Upper lobe of left lung (tissue), 6 donors: ENCODE measurements at regions not wholly inside any gene's neighbourhood (a gene's known extent, or its start where the extent isn't known, plus 50 kb on each side); places are given as distances from the start of the nearest gene placed in this dataset.

Experiments used
- ATAC-seq, 2 donors: fragments of 200-7000 bp; cut with Tn5 transposase; one replicate each; pipeline ENCODE4 v1.9.1; 2022; ENCODE audit warnings: mild to moderate bottlenecking in 2 of 2, moderate library complexity in 2 of 2; ENCODE audit not compliant: low FRiP score in 2 of 2
- DNase-seq, 2 donors: peaks; one replicate each; pipeline ENCODE4 v3.0.0-alpha.2; 2019 to 2020
- H3K27ac ChIP-seq, 4 donors: fragments of 200-600 bp; sonication (generic); one replicate each; pipeline ENCODE4 v1.5.1; 2016 to 2019
- H3K27me3 ChIP-seq, 4 donors: fragments of 200-600 bp; sonication (generic); one replicate each; pipeline ENCODE4 v1.5.1; 2017 to 2019
- H3K36me3 ChIP-seq, 4 donors: fragments of 200-600 bp; sonication (generic); one replicate each; pipeline ENCODE4 v1.5.1; 2016 to 2019
- H3K4me1 ChIP-seq, 4 donors: fragments of 200-600 bp; sonication (generic); one replicate each; pipeline ENCODE4 v1.5.1; 2018 to 2019
- H3K4me3 ChIP-seq, 4 donors: fragments of 200-600 bp; sonication (generic); one replicate each; pipeline ENCODE4 v1.5.1; 2017 to 2019; ENCODE audit warnings: mild to moderate bottlenecking in 2 of 4, moderate library complexity in 1 of 4
- H3K9me3 ChIP-seq, 4 donors: fragments of 200-600 bp; sonication (generic); one replicate each; pipeline ENCODE4 v1.5.1; 2018 to 2019
- CTCF ChIP-seq, 6 experiments: fragments of 450-650 bp in 4 of 6; fragments of 200-600 bp in 2 of 6; sonication (generic) in 2 of 6; IDR thresholded peaks; one replicate each; pipeline ENCODE4 v1.5.1; 2016 to 2019; ENCODE audit warnings: antibody characterized with exemption in 6 of 6
- EP300 ChIP-seq, 4 donors: sonication (generic); formaldehyde crosslinking; IDR thresholded peaks; one replicate each; pipeline ENCODE4 v1.5.1; 2017; ENCODE audit warnings: antibody characterized with exemption in 4 of 4, control low read depth in 2 of 4
- POLR2A ChIP-seq, 4 donors: fragments of 450-650 bp; IDR thresholded peaks; one replicate each; pipeline ENCODE4 v1.5.1; 2016 to 2017; ENCODE audit warnings: antibody characterized with exemption in 4 of 4, mild to moderate bottlenecking in 2 of 4
- POLR2AphosphoS5 ChIP-seq, 2 donors: sonication (generic); formaldehyde crosslinking; IDR thresholded peaks; one replicate each; pipeline ENCODE4 v1.5.1; 2017; ENCODE audit warnings: antibody characterized with exemption in 2 of 2
- whole genome bisulfite sequencing, 2 donors: methylation state at CpG; one replicate each; pipeline ENCODE4 v1.1.5; 2017 to 2018; 5-methylcytosine and 5-hydroxymethylcytosine counted together
- donor health status: DM: no; HTN: no; CAD: no; lungs with moderate emphysema.
- donor health status: DM: no; HTN: yes; CAD: no; lungs with severe emphysema.

- no peaks in the 10 kb centered on the region for H3K9me3 ChIP-seq
- WGBS, 2 donors = 72 to 89% methylated on average over 2 of the region's 2 CpGs
- ATAC-seq (no peak), DNase-seq (no peak)
- H3K36me3 ChIP-seq = no peaks in the 10 kb centered on the region
- H3K4me3 ChIP-seq = no peak overlapping the region
- TF ChIP-seq CTCF (IDR thresholded peaks at IDR 0.05) (no peak), EP300 (IDR thresholded peaks at IDR 0.05) (no peak), POLR2A (IDR thresholded peaks at IDR 0.05) (no peak), POLR2AphosphoS5 (IDR thresholded peaks at IDR 0.05) (no peak)
- H3K27me3 ChIP-seq = no peaks in the 10 kb centered on the region
- peaks cover 0 to 4% (median 0%) of the 10 kb centered on the region in 4 donors for H3K4me1 ChIP-seq
- H3K27ac ChIP-seq = no peak overlapping the region
Observed at GRCh38 chr2:45236268-45236667, 227.0 kb upstream of the SIX2 start.

DNA sequence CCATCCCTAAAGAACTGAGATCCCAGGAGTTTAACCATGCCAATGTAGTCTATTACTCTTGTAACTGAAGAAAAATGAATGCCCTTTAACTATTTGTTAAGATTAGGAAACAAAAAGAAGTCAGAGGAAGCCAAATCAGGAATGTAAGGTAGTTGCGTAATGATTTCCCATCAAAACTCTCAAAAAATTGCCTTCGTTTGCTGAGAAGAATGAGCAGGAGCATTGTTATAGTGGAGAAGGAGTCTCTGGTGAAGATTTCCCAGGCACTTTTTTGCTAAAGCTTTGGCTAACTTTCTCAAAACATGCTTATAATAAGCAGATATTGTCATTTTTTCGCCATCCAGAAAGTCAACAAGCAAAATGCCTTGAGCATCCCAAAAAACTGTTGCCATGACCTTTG, 224.0 kb upstream of the SIX2 start:
- Histone ChIP-seq H3K4me3 (no peak overlapping the region), H3K36me3 (no peaks in the 10 kb centered on the region), H3K27me3 (no peaks in the 10 kb centered on the region), H3K9me3 (no peaks in the 10 kb centered on the region), H3K4me1 (no peaks in the 10 kb centered on the region), H3K27ac (no peak overlapping the region)
- no peak for TF ChIP-seq POLR2AphosphoS5 (IDR thresholded peaks at IDR 0.05)
- no peak for TF ChIP-seq EP300 (IDR thresholded peaks at IDR 0.05)
- TF ChIP-seq CTCF (IDR thresholded peaks at IDR 0.05) = no peak
- TF ChIP-seq POLR2A (IDR thresholded peaks at IDR 0.05) = no peak
- DNase-seq (no peak), ATAC-seq (no peak)
- WGBS, 2 donors = 73 to 77% methylated on average over 3 of the region's 3 CpGs

DNA sequence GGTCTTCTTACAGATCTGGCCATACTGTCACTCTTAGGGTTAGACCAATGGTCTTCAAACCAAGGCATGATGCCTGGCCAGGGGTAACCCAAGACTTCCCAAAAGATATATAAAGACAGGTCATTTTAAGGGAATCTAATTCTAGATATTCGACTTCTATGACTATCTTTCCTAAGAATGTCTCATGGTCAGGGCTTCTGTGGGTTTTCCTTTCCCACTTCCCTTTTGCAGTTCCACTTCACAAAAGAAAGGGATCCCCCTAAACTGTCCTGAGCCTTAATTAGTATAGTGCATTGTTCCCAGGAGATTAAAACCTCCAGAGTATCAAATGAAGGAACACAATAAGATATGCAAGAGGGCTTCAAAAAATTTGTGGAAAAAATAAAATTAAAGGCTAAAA, 223.6 kb upstream of the SIX2 start:
- H3K4me3 ChIP-seq = no peak overlapping the region
- no peaks in the 10 kb centered on the region for H3K9me3 ChIP-seq
- no peaks in the 10 kb centered on the region for H3K4me1 ChIP-seq
- H3K27ac ChIP-seq = no peak overlapping the region
- WGBS, 2 donors = 74 to 75% methylated on average over 1 of the region's 1 CpG
- DNase-seq (no peak), ATAC-seq (no peak)
- TF ChIP-seq CTCF (IDR thresholded peaks at IDR 0.05) (no peak), POLR2AphosphoS5 (IDR thresholded peaks at IDR 0.05) (no peak), POLR2A (IDR thresholded peaks at IDR 0.05) (no peak), EP300 (IDR thresholded peaks at IDR 0.05) (no peak)
- H3K27me3 ChIP-seq = no peaks in the 10 kb centered on the region
- H3K36me3 ChIP-seq = no peaks in the 10 kb centered on the region

DNA sequence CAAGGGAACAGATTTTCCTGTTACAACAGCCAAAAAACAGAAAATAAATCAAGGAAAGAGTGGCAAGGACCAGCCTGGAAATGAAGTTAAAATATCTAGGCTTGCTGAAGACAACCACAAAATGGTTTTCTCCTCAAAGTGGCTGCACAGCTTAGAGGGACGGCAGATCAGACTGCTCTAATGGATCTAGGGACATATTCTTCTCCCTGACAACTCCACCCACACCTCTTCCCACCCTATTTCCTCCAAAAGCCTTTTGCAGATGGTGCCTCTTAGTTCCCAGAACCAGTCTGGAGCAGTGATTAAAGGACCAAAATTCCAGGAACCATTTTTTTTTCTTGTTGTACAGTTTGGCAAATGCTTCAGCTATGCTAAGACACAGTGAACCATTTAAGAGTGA, 220.2 kb upstream of the SIX2 start:
- Histone ChIP-seq H3K4me1 (no peaks in the 10 kb centered on the region), H3K27me3 (no peaks in the 10 kb centered on the region), H3K27ac (no peak overlapping the region), H3K36me3 (no peaks in the 10 kb centered on the region), H3K4me3 (no peak overlapping the region), H3K9me3 (no peaks in the 10 kb centered on the region)
- no peak for TF ChIP-seq POLR2AphosphoS5 (IDR thresholded peaks at IDR 0.05)
- no peak for TF ChIP-seq EP300 (IDR thresholded peaks at IDR 0.05)
- no peak for TF ChIP-seq POLR2A (IDR thresholded peaks at IDR 0.05)
- TF ChIP-seq CTCF (IDR thresholded peaks at IDR 0.05) = no peak
- ATAC-seq = no peak
- WGBS, 2 donors = 53 to 71% methylated on average over 1 of the region's 1 CpG
- DNase-seq = no peak

- no peaks in the 10 kb centered on the region for H3K9me3 ChIP-seq
- 84 to 88% methylated on average over 3 of the region's 3 CpGs for WGBS, 2 donors
Observed at GRCh38 chr2:45227347-45227746, 218.1 kb upstream of the SIX2 start.

More at GRCh38 chr2:45227347-45227746, 218.1 kb upstream of the SIX2 start:
- DNase-seq = no peak
- Histone ChIP-seq H3K36me3 (no peaks in the 10 kb centered on the region), H3K27me3 (no peaks in the 10 kb centered on the region), H3K4me3 (no peak overlapping the region), H3K27ac (no peak overlapping the region), H3K4me1 (no peaks in the 10 kb centered on the region)
- ATAC-seq = no peak
- TF ChIP-seq CTCF (IDR thresholded peaks at IDR 0.05) (no peak), POLR2A (IDR thresholded peaks at IDR 0.05) (no peak), EP300 (IDR thresholded peaks at IDR 0.05) (no peak), POLR2AphosphoS5 (IDR thresholded peaks at IDR 0.05) (no peak)
